Endothelial cell of umbilical vein (primary cell): ENCODE measurements at regions not wholly inside any gene's neighbourhood (a gene's known extent, or its start where the extent isn't known, plus 50 kb on each side); places are given as distances from the start of the nearest gene placed in this dataset.

Experiments used
- BruUV-seq: library from RNA; stranded (reverse); fragments of 400-500 nt; replicated peaks from 2 replicates; lab custom pipeline; 2021; lab: Mats Ljungman, UMichigan
- CTCF ChIA-PET: fragments of 300-600, 350-600 bp; sonication (Branson Sonifier 250); formaldehyde crosslinking; loops from one replicate; lab custom pipeline; 2021; ENCODE audit warnings: antibody characterized with exemption, inconsistent platforms; lab: Charles Lee
- POLR2A ChIA-PET: fragments of 300-600, 350-600 bp; sonication (Branson Sonifier 250); formaldehyde crosslinking; loops from one replicate; lab custom pipeline; 2021; ENCODE audit warnings: antibody characterized with exemption, inconsistent platforms; lab: Charles Lee
- DNase-seq: peaks from one replicate; pipeline ENCODE4 v3.0.0-alpha.2; 2011; ENCODE audit warnings: low read depth, low spot score
- FAIRE-seq: peaks from 2 replicates; lab custom pipeline; 2011; peaks lifted over from hg19 to GRCh38; lab: Jason Lieb, UNC
- H2AFZ ChIP-seq: 2 replicates; pipeline ENCODE4 v1.6.0; 2012; ENCODE audit warnings: low read depth, low read length, control low read depth, inconsistent platforms
- H3K27ac ChIP-seq: 2 replicates; pipeline ENCODE4 v1.5.1; 2011; ENCODE audit warnings: low read depth, mild to moderate bottlenecking, control low read depth, low read length, moderate library complexity; ENCODE audit not compliant: insufficient read depth
- H3K27me3 ChIP-seq, 2 experiments: 2 replicates each; pipeline versions ENCODE4 v1.6.0 to v1.6.1; 2011; ENCODE audit warnings: low read length in 2 of 2, mixed read lengths in 1 of 2; ENCODE audit not compliant: control insufficient read depth in 2 of 2, insufficient read depth in 2 of 2
- H3K36me3 ChIP-seq, 2 experiments: 2 replicates in 1 of 2; 3 replicates in 1 of 2; pipeline ENCODE4 v1.5.1; 2011; ENCODE audit warnings: low read length in 2 of 2, mild to moderate bottlenecking in 1 of 2, moderate library complexity in 1 of 2; ENCODE audit not compliant: control insufficient read depth in 2 of 2, insufficient read depth in 2 of 2; ENCODE audit errors: extremely low read depth in 1 of 2
- H3K4me1 ChIP-seq: 3 replicates; pipeline ENCODE4 v1.5.1; 2011; ENCODE audit warnings: mild to moderate bottlenecking, low read length; ENCODE audit not compliant: control insufficient read depth, insufficient read depth; ENCODE audit errors: extremely low read depth
- H3K4me2 ChIP-seq: 2 replicates; pipeline ENCODE4 v1.6.1; 2011; ENCODE audit warnings: low read length, control low read depth, mixed read lengths; ENCODE audit not compliant: insufficient read depth
- H3K4me3 ChIP-seq, 3 experiments: fragments of 200-600 bp in 1 of 3; sonication (generic), shearing (Covaris generic) in 1 of 3; replicated peaks in 1 of 3; 2 replicates each; pipeline ENCODE4 v1.5.1; 2011 to 2016; ENCODE audit warnings: control low read depth in 3 of 3, low read length in 3 of 3, mild to moderate bottlenecking in 2 of 3, inconsistent platforms in 1 of 3, low read depth in 1 of 3, moderate library complexity in 1 of 3; ENCODE audit not compliant: insufficient read depth in 1 of 3
- H3K79me2 ChIP-seq: 2 replicates; pipeline ENCODE4 v1.6.0; 2012; ENCODE audit warnings: low read length, inconsistent platforms; ENCODE audit not compliant: control insufficient read depth, insufficient read depth
- H3K9ac ChIP-seq: replicated peaks from 2 replicates; pipeline ENCODE3; 2011; ENCODE audit warnings: low read length, control low read depth; ENCODE audit not compliant: insufficient read depth; ENCODE audit errors: extremely low read depth
- H3K9me1 ChIP-seq: replicated peaks from 3 replicates; pipeline ENCODE4 v1.6.0; 2011; ENCODE audit warnings: mild to moderate bottlenecking, low read length; ENCODE audit not compliant: control insufficient read depth, insufficient read depth; ENCODE audit errors: extremely low read depth
- H3K9me3 ChIP-seq: replicated peaks from 2 replicates; pipeline ENCODE4 v1.5.1; 2012; ENCODE audit warnings: low read length, inconsistent platforms; ENCODE audit not compliant: control insufficient read depth, insufficient read depth
- H4K20me1 ChIP-seq: replicated peaks from 2 replicates; pipeline ENCODE3; 2011; ENCODE audit warnings: mild to moderate bottlenecking, low read length; ENCODE audit not compliant: control insufficient read depth, insufficient read depth; ENCODE audit errors: extremely low read depth
- EZH2 ChIP-seq: IDR thresholded peaks from 2 replicates; pipeline ENCODE4 v1.6.1; 2012; ENCODE audit warnings: borderline replicate concordance, low read depth, mild to moderate bottlenecking, moderate library complexity, low read length, inconsistent platforms; ENCODE audit not compliant: severe bottlenecking
- FOS ChIP-seq: IDR thresholded peaks from 2 replicates; pipeline ENCODE4 v1.6.1; 2011; ENCODE audit warnings: mild to moderate bottlenecking, low read length, moderate library complexity, borderline replicate concordance; ENCODE audit not compliant: insufficient read depth
- GATA2 ChIP-seq: IDR thresholded peaks from 2 replicates; pipeline ENCODE4 v1.7.0; 2011; ENCODE audit warnings: low read depth, mild to moderate bottlenecking, moderate library complexity, mixed read lengths, low read length; ENCODE audit not compliant: insufficient read length, insufficient read depth
- JUN ChIP-seq: IDR thresholded peaks from 2 replicates; pipeline ENCODE4 v1.6.1; 2011; ENCODE audit warnings: borderline replicate concordance, low read depth; ENCODE audit not compliant: insufficient read length, insufficient read depth
- MYC ChIP-seq: IDR thresholded peaks from one replicate; pipeline ENCODE4 v1.6.1; 2011; ENCODE audit warnings: mild to moderate bottlenecking, low read depth, low read length
- POLR2A ChIP-seq: IDR thresholded peaks from 2 replicates; pipeline ENCODE4 v1.6.1; 2012; ENCODE audit warnings: low read depth, mild to moderate bottlenecking, control low read depth, low read length
- POLR2AphosphoS5 ChIP-seq: IDR thresholded peaks from 2 replicates; pipeline ENCODE4 v1.6.1; 2012; ENCODE audit warnings: low read depth, mild to moderate bottlenecking, control low read depth, low read length, moderate library complexity; ENCODE audit not compliant: insufficient read depth
- dilution Hi-C: fragments of 300-500 bp; cut with MboI; formaldehyde crosslinking; loops from one replicate; pipeline ENCODE4 v1.15.0; 2019; ENCODE audit warnings: low sequenced_read_pairs; ENCODE audit not compliant: extremely low pct_ligation_motif_present
- intact Hi-C: fragments of 100-400 bp; cut with micrococcal nuclease; formaldehyde crosslinking; loops from one replicate; pipeline ENCODE4 v1.10.0; 2022
- TF ChIP-seq, protein P1 (sequence below), 2 donors: IDR thresholded peaks; 1 replicate in 1 of 2; 2 replicates in 1 of 2; pipeline ENCODE4 v1.5.1; 2011; ENCODE audit warnings: low read length in 2 of 2, mild to moderate bottlenecking in 2 of 2, moderate library complexity in 2 of 2, control low read depth in 1 of 2, inconsistent platforms in 1 of 2, low read depth in 1 of 2; ENCODE audit not compliant: insufficient read depth in 1 of 2; ENCODE audit errors: extremely low read depth in 1 of 2
- TF ChIP-seq, protein P2 (sequence below): IDR thresholded peaks from 2 replicates; pipeline ENCODE4 v1.6.1; 2011; ENCODE audit not compliant: insufficient read depth, insufficient read length

DNA sequence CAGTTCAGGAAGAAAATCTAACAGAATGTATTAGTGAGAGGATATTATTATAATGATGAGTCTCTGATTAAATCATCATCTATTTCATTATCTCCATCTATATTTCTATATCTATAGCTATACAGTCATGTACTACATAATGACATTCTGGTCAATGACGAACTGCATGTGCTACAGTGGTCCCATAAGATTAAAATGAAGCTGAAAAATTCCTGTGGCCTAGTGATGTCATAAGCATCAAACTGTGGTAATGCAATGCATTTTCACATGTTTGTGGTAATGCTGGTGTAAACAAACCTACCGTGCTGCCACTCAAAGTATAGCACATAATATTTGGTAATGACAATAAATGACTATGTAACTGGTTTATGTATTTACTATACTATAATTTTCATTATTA is 1127.9 kb upstream of the CHAC2 start:
- H2AFZ ChIP-seq: no peak overlapping the region
- no peaks in the 10 kb centered on the region for H3K9me3 ChIP-seq
- no peaks in the 10 kb centered on the region for H4K20me1 ChIP-seq
- ChIA-PET POLR2A (no interaction called here), CTCF (no interaction called here)
- H3K4me3 ChIP-seq: no peak overlapping the region
- H3K27me3 ChIP-seq: no peaks in the 10 kb centered on the region
- H3K36me3 ChIP-seq: no peaks in the 10 kb centered on the region
- FAIRE-seq (no peak), DNase-seq (no peak)
- H3K9me1 ChIP-seq: no peaks in the 10 kb centered on the region
- H3K79me2 ChIP-seq: no peaks in the 10 kb centered on the region
- no peak overlapping the region for H3K4me2 ChIP-seq
- intact Hi-C loops: no loop called here
- H3K27ac ChIP-seq: no peak overlapping the region
- TF ChIP-seq POLR2AphosphoS5 (no peak), GATA2 (no peak), POLR2A (no peak), MYC (no peak), EZH2 (no peak), JUN (no peak), FOS (no peak)
- TF ChIP-seq, protein P1, sequence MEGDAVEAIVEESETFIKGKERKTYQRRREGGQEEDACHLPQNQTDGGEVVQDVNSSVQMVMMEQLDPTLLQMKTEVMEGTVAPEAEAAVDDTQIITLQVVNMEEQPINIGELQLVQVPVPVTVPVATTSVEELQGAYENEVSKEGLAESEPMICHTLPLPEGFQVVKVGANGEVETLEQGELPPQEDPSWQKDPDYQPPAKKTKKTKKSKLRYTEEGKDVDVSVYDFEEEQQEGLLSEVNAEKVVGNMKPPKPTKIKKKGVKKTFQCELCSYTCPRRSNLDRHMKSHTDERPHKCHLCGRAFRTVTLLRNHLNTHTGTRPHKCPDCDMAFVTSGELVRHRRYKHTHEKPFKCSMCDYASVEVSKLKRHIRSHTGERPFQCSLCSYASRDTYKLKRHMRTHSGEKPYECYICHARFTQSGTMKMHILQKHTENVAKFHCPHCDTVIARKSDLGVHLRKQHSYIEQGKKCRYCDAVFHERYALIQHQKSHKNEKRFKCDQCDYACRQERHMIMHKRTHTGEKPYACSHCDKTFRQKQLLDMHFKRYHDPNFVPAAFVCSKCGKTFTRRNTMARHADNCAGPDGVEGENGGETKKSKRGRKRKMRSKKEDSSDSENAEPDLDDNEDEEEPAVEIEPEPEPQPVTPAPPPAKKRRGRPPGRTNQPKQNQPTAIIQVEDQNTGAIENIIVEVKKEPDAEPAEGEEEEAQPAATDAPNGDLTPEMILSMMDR (IDR thresholded peaks at IDR 0.05; ENCODE audit: extremely low read depth in 1 of 2, insufficient read depth in 1 of 2, low read depth in 1 of 2, low read length in 2 of 2): no peak
- TF ChIP-seq, protein P2, sequence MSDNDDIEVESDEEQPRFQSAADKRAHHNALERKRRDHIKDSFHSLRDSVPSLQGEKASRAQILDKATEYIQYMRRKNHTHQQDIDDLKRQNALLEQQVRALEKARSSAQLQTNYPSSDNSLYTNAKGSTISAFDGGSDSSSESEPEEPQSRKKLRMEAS: no peak
- dilution Hi-C loops: no loop called here
- no TSS peak for BruUV-seq
- H3K9ac ChIP-seq: no peak overlapping the region
- H3K4me1 ChIP-seq: no peaks in the 10 kb centered on the region
